ENCODE measurements at regions not wholly inside any gene's neighbourhood (a gene's known extent, or its start where the extent isn't known, plus 50 kb on each side); places are given as distances from the start of the nearest gene placed in this dataset.
"Not testable (repeated sequence)": the region's sequence is repeated elsewhere in the genome, so short reads cannot be mapped to it uniquely, and the experiment has no call there.

DNA sequence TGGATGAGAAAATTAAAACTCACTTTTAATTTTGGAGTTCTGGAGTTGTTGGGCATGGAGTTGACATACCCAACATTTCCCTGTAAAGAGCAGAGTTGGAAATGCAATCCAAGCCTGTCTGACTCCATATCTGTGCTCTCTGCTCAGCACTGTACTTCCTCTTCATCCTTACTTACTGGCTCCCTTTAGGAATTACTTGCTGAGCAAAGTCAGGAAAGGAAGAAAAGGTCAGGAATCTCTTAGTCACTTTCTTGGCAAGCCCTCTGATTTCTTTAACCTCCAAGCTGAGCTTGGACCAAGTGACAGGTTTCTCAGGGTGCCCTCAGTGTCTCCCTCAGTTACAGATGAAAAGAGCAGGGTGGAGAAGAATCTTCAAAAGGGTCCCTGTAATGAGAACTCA, 501.5 kb downstream of the ZIC3 start:
- no peak for DNase-seq
- TF ChIP-seq, protein P1, sequence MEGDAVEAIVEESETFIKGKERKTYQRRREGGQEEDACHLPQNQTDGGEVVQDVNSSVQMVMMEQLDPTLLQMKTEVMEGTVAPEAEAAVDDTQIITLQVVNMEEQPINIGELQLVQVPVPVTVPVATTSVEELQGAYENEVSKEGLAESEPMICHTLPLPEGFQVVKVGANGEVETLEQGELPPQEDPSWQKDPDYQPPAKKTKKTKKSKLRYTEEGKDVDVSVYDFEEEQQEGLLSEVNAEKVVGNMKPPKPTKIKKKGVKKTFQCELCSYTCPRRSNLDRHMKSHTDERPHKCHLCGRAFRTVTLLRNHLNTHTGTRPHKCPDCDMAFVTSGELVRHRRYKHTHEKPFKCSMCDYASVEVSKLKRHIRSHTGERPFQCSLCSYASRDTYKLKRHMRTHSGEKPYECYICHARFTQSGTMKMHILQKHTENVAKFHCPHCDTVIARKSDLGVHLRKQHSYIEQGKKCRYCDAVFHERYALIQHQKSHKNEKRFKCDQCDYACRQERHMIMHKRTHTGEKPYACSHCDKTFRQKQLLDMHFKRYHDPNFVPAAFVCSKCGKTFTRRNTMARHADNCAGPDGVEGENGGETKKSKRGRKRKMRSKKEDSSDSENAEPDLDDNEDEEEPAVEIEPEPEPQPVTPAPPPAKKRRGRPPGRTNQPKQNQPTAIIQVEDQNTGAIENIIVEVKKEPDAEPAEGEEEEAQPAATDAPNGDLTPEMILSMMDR (IDR thresholded peaks at IDR 0.05) = no peak
- TF ChIP-seq POLR2A (IDR thresholded peaks at IDR 0.05) = no peak
- intact Hi-C loops (cut with DNase I; ENCODE audit: low total_unique reads) = no loop called here
- Histone ChIP-seq H3K36me3 (ENCODE audit: low read depth, missing control alignments) (no peaks in the 10 kb centered on the region), H3K27ac (no peak overlapping the region), H3K27me3 (no peaks in the 10 kb centered on the region), H3K4me1 (no peaks in the 10 kb centered on the region), H3K9me3 (no peaks in the 10 kb centered on the region), H3K4me3 (no peak overlapping the region)

DNA sequence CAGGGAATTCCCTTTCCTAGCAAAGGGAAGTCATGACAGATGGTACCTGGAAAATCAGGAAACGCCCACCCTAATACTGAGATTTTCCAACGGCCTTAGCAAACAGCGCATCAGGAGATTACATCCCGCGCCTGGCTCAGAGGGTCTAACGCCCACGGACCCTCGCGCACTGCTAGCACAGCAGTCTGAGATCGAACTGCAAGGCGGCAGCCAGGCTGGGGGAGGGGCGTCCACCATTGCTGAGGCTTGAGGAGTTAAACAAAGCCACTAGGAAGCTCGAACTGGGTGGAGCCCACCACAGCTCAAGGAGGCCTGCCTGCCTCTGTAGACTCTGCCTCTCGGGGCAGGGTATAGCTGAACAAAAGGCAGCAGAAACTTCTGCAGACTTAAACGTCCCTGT, 507.7 kb downstream of the ZIC3 start:
- no peaks in the 10 kb centered on the region for H3K9me3 ChIP-seq
- no peaks in the 10 kb centered on the region for H3K36me3 ChIP-seq (ENCODE audit: low read depth, missing control alignments)
- no peak for DNase-seq
- H3K4me3 ChIP-seq = no peak overlapping the region
- WGBS, 2 donors = 59% methylated on average over 14 of the region's 15 CpGs; no CpG with 5 or more reads in 1 of the 2 donors
- no peak overlapping the region for H3K27ac ChIP-seq
- TF ChIP-seq, protein P1 (IDR thresholded peaks at IDR 0.05) = no peak
- no peak for TF ChIP-seq POLR2A (IDR thresholded peaks at IDR 0.05)
- H3K27me3 ChIP-seq = no peaks in the 10 kb centered on the region
- intact Hi-C loops (cut with DNase I; ENCODE audit: low total_unique reads) = no loop called here
- H3K4me1 ChIP-seq = no peaks in the 10 kb centered on the region

DNA sequence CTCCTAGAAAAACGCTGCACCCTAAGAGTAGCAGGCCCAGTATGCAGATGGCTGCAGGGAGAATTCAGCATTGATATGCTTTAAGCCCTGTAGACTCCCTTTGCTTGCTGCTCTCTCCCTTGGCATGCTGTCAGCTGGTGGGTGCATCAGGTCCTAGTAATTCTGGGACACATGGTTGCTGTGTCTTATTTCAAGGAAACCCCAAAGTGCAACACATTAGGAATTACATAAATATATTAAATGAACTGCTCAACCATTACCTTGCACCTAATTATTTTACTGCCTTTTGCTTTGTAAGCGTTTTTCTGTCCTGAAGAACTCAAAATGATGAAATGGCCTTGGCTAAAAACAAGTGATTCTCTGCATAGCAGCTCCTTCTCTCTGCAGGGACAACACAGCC, 516.3 kb downstream of the ZIC3 start:
- no peaks in the 10 kb centered on the region for H3K4me1 ChIP-seq
- H3K4me3 ChIP-seq = no peak overlapping the region
- no peak overlapping the region for H3K27ac ChIP-seq
- no peaks in the 10 kb centered on the region for H3K9me3 ChIP-seq
- 27 to 31% methylated on average over 2 of the region's 2 CpGs for WGBS, 2 donors
- TF ChIP-seq, protein P1 (IDR thresholded peaks at IDR 0.05) = no peak
- no peak for TF ChIP-seq POLR2A (IDR thresholded peaks at IDR 0.05)
- no peak for DNase-seq
- no peaks in the 10 kb centered on the region for H3K27me3 ChIP-seq
- intact Hi-C loops (cut with DNase I; ENCODE audit: low total_unique reads) = no loop called here
- H3K36me3 ChIP-seq (ENCODE audit: low read depth, missing control alignments) = no peaks in the 10 kb centered on the region

DNA sequence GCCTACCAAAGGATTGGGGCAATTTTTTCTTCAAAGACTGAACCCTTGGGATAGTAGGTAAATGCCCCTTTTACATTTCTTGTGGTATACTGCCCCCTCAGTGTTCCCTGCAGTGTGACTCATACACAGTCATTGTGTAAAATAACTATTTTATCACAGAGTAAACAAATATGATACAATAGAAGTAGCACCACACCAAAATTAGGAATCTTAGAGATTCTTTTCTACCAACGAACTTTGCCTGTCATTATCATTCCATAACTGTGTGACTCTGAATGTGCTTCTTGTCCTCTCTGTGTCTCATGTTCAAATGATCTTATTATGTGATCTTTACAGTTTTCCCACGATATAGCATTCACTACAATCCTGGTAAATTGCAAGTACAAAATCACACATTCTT, 517.0 kb downstream of the ZIC3 start:
- H3K27me3 ChIP-seq = no peaks in the 10 kb centered on the region
- TF ChIP-seq, protein P1 (IDR thresholded peaks at IDR 0.05) = no peak
- no peak for TF ChIP-seq POLR2A (IDR thresholded peaks at IDR 0.05)
- H3K36me3 ChIP-seq (ENCODE audit: low read depth, missing control alignments) = no peaks in the 10 kb centered on the region
- no peaks in the 10 kb centered on the region for H3K4me1 ChIP-seq
- H3K9me3 ChIP-seq = no peaks in the 10 kb centered on the region
- no peak for DNase-seq
- intact Hi-C loops (cut with DNase I; ENCODE audit: low total_unique reads) = no loop called here
- no peak overlapping the region for H3K4me3 ChIP-seq
- 32 to 41% methylated on average over 2 of the region's 2 CpGs for WGBS, 2 donors
- no peak overlapping the region for H3K27ac ChIP-seq

DNA sequence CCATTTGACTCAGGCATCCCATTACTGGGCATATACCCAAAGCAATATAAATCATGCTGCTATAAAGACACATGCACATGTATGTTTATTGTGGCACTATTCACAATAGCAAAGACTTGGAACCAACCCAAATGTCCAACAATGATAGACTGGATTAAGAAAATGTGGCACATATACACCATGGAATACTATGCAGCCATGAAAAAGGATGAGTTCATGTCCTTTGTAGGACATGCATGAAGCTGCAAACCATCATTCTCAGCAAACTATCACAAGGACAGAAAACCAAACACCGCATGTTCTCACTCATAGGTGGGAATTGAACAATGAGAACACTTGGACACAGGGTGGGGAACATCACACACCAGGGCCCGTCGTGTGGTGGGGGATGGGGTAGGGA, 545.0 kb downstream of the ZIC3 start:
- H3K27me3 ChIP-seq; H3K36me3 ChIP-seq (ENCODE audit: low read depth, missing control alignments); H3K9me3 ChIP-seq; H3K4me1 ChIP-seq; H3K27ac ChIP-seq; intact Hi-C loops (cut with DNase I; ENCODE audit: low total_unique reads); H3K4me3 ChIP-seq; DNase-seq: not testable (repeated sequence)
- 86 to 91% methylated on average over 3 of the region's 3 CpGs for WGBS, 2 donors
